KMS-11 (cell line): ENCODE measurements at regions not wholly inside any gene's neighbourhood (a gene's known extent, or its start where the extent isn't known, plus 50 kb on each side); places are given as distances from the start of the nearest gene placed in this dataset.

Experiments used
- H2AFZ ChIP-seq: fragments of 200-600 bp; sonication (generic); 2 replicates; pipeline ENCODE4 v1.6.1; 2016; ENCODE audit warnings: antibody characterized with exemption, mixed run types, low read depth
- H3K27ac ChIP-seq: fragments of 200-600 bp; sonication (generic); 2 replicates; pipeline ENCODE4 v1.6.1; 2016; ENCODE audit warnings: mild to moderate bottlenecking, mixed run types
- H3K27me3 ChIP-seq: fragments of 200-600 bp; sonication (generic); 2 replicates; pipeline ENCODE4 v1.6.1; 2017; ENCODE audit warnings: mild to moderate bottlenecking, low read depth, mixed run types, moderate library complexity; ENCODE audit not compliant: insufficient read depth
- H3K36me3 ChIP-seq: fragments of 200-600 bp; sonication (generic); 2 replicates; pipeline ENCODE4 v1.6.1; 2017; ENCODE audit warnings: mild to moderate bottlenecking, mixed run types; ENCODE audit not compliant: insufficient read depth
- H3K4me1 ChIP-seq: fragments of 200-600 bp; sonication (generic); 2 replicates; pipeline ENCODE4 v1.6.1; 2016; ENCODE audit warnings: mild to moderate bottlenecking, low read depth, mixed run types; ENCODE audit not compliant: poor library complexity, severe bottlenecking
- H3K4me2 ChIP-seq: fragments of 200-600 bp; sonication (generic); 2 replicates; pipeline ENCODE4 v1.7.0; 2016; ENCODE audit warnings: mild to moderate bottlenecking, mixed run types
- H3K4me3 ChIP-seq: fragments of 200-600 bp; sonication (generic); IDR thresholded peaks from 2 replicates; pipeline ENCODE4 v1.6.1; 2017; ENCODE audit warnings: low read depth, low read length, mixed read lengths; ENCODE audit not compliant: insufficient read depth
- H3K79me2 ChIP-seq: fragments of 200-600 bp; sonication (generic); 2 replicates; pipeline ENCODE4 v1.6.1; 2016; ENCODE audit warnings: low read depth, mixed run types; ENCODE audit not compliant: insufficient read depth
- H3K9ac ChIP-seq: fragments of 200-600 bp; sonication (generic); 2 replicates; pipeline ENCODE4 v1.6.1; 2016; ENCODE audit warnings: mild to moderate bottlenecking, mixed run types
- H4K20me1 ChIP-seq: fragments of 200-600 bp; sonication (generic); 2 replicates; pipeline ENCODE4 v1.6.1; 2016; ENCODE audit warnings: mild to moderate bottlenecking, mixed run types; ENCODE audit not compliant: insufficient read depth
- TF ChIP-seq, protein P1 (sequence below): fragments of 200-600 bp; sonication (generic); conservative IDR thresholded peaks from 2 replicates; pipeline ENCODE4 v1.6.1; 2017; ENCODE audit warnings: low read depth, mild to moderate bottlenecking, antibody characterized with exemption, low read length, moderate library complexity, mixed read lengths

DNA sequence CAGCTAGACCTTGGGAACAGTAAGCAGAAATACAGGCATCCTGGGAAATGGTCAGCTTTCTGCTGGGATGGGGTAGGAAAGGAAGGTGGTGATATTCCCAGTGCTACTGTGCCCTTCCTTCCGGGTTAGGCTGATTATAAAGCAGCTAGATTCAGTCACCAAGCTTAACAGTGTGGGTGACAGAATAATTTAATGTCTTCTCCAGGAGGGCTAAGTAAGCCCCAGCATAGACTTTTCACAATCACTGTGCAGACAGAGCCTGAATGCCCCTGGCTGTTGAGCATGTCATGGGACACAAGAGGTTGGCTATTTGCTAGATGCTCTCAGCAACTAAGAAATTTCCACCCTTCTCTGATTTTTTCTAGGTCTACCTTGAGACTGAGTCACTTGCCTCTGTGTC is 513.0 kb downstream of the TOX3 start:
- no peaks in the 10 kb centered on the region for H3K4me1 ChIP-seq

DNA sequence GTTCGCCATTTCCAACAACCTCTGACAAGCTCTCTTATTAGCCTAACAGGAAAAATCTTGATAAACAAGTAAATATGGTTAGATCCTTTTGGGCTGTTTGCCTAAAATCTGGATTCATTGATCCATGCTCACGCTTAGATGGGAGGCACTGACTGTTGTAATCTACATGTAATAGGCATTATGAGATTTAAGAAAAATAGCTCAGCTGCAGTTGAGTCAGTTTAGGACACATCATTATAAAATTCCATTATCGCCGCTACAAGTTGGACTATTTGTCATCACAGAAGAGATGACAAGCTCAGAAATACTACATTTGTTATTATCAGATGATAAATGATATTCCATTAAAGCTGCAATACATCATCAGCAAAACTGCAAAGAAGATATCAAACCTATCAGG is 524.0 kb downstream of the TOX3 start:
- TF ChIP-seq, protein P1, sequence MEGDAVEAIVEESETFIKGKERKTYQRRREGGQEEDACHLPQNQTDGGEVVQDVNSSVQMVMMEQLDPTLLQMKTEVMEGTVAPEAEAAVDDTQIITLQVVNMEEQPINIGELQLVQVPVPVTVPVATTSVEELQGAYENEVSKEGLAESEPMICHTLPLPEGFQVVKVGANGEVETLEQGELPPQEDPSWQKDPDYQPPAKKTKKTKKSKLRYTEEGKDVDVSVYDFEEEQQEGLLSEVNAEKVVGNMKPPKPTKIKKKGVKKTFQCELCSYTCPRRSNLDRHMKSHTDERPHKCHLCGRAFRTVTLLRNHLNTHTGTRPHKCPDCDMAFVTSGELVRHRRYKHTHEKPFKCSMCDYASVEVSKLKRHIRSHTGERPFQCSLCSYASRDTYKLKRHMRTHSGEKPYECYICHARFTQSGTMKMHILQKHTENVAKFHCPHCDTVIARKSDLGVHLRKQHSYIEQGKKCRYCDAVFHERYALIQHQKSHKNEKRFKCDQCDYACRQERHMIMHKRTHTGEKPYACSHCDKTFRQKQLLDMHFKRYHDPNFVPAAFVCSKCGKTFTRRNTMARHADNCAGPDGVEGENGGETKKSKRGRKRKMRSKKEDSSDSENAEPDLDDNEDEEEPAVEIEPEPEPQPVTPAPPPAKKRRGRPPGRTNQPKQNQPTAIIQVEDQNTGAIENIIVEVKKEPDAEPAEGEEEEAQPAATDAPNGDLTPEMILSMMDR = no peak
- Histone ChIP-seq H3K4me3 (no peak overlapping the region), H2AFZ (no peak overlapping the region), H3K27ac (no peak overlapping the region), H3K79me2 (no peaks in the 10 kb centered on the region), H3K9ac (no peak overlapping the region), H3K36me3 (no peaks in the 10 kb centered on the region), H3K4me2 (no peak overlapping the region), H3K4me1 (no peaks in the 10 kb centered on the region), H4K20me1 (no peaks in the 10 kb centered on the region), H3K27me3 (no peaks in the 10 kb centered on the region)

More for the DNA sequence above, 513.0 kb downstream of the TOX3 start:
- Histone ChIP-seq H3K4me2 (no peak overlapping the region), H3K9ac (no peak overlapping the region), H2AFZ (no peak overlapping the region), H3K27me3 (no peaks in the 10 kb centered on the region), H3K36me3 (no peaks in the 10 kb centered on the region), H3K27ac (no peak overlapping the region), H3K4me3 (no peak overlapping the region), H4K20me1 (no peaks in the 10 kb centered on the region), H3K79me2 (no peaks in the 10 kb centered on the region)
- TF ChIP-seq, protein P1 = no peak

- no peak overlapping the region for H3K9ac ChIP-seq
- H3K4me3 ChIP-seq = no peak overlapping the region
- H3K27me3 ChIP-seq = no peaks in the 10 kb centered on the region
- H4K20me1 ChIP-seq = no peaks in the 10 kb centered on the region
- H3K4me2 ChIP-seq = no peak overlapping the region
- no peaks in the 10 kb centered on the region for H3K4me1 ChIP-seq
- no peak overlapping the region for H3K27ac ChIP-seq
- TF ChIP-seq, protein P1 = no peak
- H3K36me3 ChIP-seq = no peaks in the 10 kb centered on the region
- no peak overlapping the region for H2AFZ ChIP-seq
- H3K79me2 ChIP-seq = no peaks in the 10 kb centered on the region
Observed at GRCh38 chr16:52022177-52022576, 524.8 kb downstream of the TOX3 start.

- Histone ChIP-seq H3K4me1 (no peaks in the 10 kb centered on the region), H3K27me3 (no peaks in the 10 kb centered on the region), H3K4me3 (no peak overlapping the region), H3K79me2 (no peaks in the 10 kb centered on the region), H3K27ac (no peak overlapping the region), H3K4me2 (no peak overlapping the region), H4K20me1 (no peaks in the 10 kb centered on the region), H2AFZ (no peak overlapping the region), H3K9ac (no peak overlapping the region), H3K36me3 (no peaks in the 10 kb centered on the region)
- TF ChIP-seq, protein P1 = no peak
Observed at GRCh38 chr16:52016387-52016786, 530.6 kb downstream of the TOX3 start.
